ENCODE measurements at regions not wholly inside any gene's neighbourhood (a gene's known extent, or its start where the extent isn't known, plus 50 kb on each side); places are given as distances from the start of the nearest gene placed in this dataset.
"Not testable (repeated sequence)": the region's sequence is repeated elsewhere in the genome, so short reads cannot be mapped to it uniquely, and the experiment has no call there.

DNA sequence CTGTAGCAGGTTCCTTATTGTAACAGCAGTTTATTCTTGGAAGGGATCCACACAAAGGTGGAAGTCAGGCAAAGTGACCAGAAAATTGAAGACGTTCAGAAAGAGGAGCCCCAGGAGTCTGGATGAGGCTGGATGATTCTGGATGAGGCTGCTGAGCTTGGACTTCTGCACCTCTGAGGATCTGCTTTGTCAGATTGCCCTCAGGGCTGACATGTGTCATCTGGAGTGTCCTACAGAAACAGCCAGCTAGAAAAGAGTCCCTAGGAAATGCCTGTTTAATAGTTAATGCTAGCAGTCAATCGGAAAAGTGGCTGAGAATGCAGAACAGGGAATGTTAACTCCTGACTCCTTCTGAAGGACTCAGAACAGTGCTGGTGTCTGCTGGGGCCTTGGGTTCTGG is 236.4 kb downstream of the LRRC70 start:
- no peak for DNase-seq (ENCODE audit: low spot score)
- no peaks in the 10 kb centered on the region for H3K79me2 ChIP-seq (ENCODE audit: low read depth)
- no peak overlapping the region for H2AFZ ChIP-seq (replicated peaks)
- Mint-ChIP-seq H3K27me3 (ENCODE audit: insufficient read depth, low read depth) (peaks cover 2% of the 10 kb centered on the region), H3K4me1 (no peaks in the 10 kb centered on the region), H3K9me3 (peaks cover 5% of the 10 kb centered on the region), H3K27ac (no peak overlapping the region), H3K36me3 (no peaks in the 10 kb centered on the region), H3K4me3 (no peak overlapping the region)
- H3K27me3 ChIP-seq = no peaks in the 10 kb centered on the region
- no peak overlapping the region for H3K4me3 ChIP-seq
- H3K9me3 ChIP-seq (ENCODE audit: low read depth) = no peaks in the 10 kb centered on the region
- H3K4me1 ChIP-seq = no peaks in the 10 kb centered on the region
- no peak overlapping the region for H3K4me2 ChIP-seq
- H4K20me1 ChIP-seq (ENCODE audit: low read depth) = no peaks in the 10 kb centered on the region
- H3K27ac ChIP-seq = no peak overlapping the region
- H3K9ac ChIP-seq = no peak overlapping the region
- H3K36me3 ChIP-seq = no peaks in the 10 kb centered on the region
- H3F3A ChIP-seq (ENCODE audit: low read depth) = no peaks in the 10 kb centered on the region
- TF ChIP-seq EZH2 (IDR thresholded peaks at IDR 0.05) = no peak
- TF ChIP-seq, protein P1, sequence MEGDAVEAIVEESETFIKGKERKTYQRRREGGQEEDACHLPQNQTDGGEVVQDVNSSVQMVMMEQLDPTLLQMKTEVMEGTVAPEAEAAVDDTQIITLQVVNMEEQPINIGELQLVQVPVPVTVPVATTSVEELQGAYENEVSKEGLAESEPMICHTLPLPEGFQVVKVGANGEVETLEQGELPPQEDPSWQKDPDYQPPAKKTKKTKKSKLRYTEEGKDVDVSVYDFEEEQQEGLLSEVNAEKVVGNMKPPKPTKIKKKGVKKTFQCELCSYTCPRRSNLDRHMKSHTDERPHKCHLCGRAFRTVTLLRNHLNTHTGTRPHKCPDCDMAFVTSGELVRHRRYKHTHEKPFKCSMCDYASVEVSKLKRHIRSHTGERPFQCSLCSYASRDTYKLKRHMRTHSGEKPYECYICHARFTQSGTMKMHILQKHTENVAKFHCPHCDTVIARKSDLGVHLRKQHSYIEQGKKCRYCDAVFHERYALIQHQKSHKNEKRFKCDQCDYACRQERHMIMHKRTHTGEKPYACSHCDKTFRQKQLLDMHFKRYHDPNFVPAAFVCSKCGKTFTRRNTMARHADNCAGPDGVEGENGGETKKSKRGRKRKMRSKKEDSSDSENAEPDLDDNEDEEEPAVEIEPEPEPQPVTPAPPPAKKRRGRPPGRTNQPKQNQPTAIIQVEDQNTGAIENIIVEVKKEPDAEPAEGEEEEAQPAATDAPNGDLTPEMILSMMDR (IDR thresholded peaks at IDR 0.05) = no peak
- TF ChIP-seq EZH2phosphoT487 (IDR thresholded peaks at IDR 0.05) = no peak

DNA sequence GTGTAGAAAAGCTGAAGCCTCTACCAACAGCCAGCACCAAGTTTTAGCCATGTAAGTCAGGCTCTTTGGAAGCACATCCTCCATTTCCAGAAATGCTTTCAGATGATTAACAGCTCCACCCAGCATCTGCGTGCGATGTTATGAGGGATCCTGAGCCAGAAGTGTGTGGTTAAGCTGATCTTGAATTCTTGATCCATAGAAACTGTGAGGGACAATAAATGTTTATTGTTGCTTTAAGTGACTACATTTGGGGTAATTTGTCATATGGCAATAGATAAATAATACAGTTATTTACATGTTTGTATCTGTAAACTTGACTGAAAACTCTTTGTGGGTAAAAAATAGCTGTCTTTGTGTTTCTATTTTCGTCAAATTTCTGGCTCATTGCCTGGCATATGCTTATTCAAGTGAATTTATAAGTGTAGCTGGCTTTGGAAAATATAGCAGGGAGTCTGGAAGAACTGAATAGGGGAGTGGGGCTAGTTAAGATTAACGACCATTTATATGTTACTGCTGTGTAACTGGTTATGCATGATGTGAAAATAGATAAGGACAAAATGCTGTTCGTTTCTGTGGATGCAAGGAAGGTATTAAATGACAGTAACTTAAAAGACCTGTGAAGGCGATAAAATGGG is 234.1 kb downstream of the LRRC70 start:
- peaks cover 2% of the 10 kb centered on the region for H3K27me3 Mint-ChIP-seq (ENCODE audit: insufficient read depth, low read depth)
- no peak overlapping the region for H2AFZ ChIP-seq (replicated peaks)

DNA sequence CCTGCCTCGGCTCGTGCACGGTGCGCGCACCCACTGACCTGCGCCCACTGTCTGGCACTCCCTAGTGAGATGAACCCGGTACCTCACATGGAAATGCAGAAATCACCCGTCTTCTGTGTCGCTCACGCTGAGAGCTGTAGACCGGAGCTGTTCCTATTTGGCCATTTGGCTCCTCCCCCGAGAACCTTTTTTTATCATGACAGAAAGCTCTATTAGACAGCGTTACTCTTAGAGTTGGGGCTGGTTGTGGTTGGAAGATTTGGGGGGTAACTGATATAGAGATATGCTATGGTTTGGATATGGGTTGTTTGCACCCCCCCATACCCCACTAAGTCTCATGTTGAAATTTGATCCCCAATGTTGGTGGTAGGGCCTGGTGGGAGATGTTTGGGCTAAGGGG is 226.2 kb downstream of the LRRC70 start:
- H3K9me3 Mint-ChIP-seq; H3K27ac Mint-ChIP-seq; H3K27me3 Mint-ChIP-seq (ENCODE audit: insufficient read depth, low read depth); H2AFZ ChIP-seq (replicated peaks); H3K36me3 ChIP-seq; H3K27ac ChIP-seq; DNase-seq (ENCODE audit: low spot score); H3K36me3 Mint-ChIP-seq; H4K20me1 ChIP-seq (ENCODE audit: low read depth); H3K4me1 Mint-ChIP-seq; H3K9ac ChIP-seq; H3F3A ChIP-seq (ENCODE audit: low read depth); H3K9me3 ChIP-seq (ENCODE audit: low read depth); H3K79me2 ChIP-seq (ENCODE audit: low read depth); H3K4me3 Mint-ChIP-seq; H3K4me1 ChIP-seq; H3K4me2 ChIP-seq; H3K27me3 ChIP-seq; H3K4me3 ChIP-seq: not testable (repeated sequence)

More for the DNA sequence above, 234.1 kb downstream of the LRRC70 start:
- Histone ChIP-seq H3K36me3 (no peaks in the 10 kb centered on the region), H3K4me2 (no peak overlapping the region), H3K9ac (no peak overlapping the region), H4K20me1 (ENCODE audit: low read depth) (no peaks in the 10 kb centered on the region), H3K4me3 (no peak overlapping the region), H3K27me3 (no peaks in the 10 kb centered on the region), H3K4me1 (no peaks in the 10 kb centered on the region), H3K27ac (no peak overlapping the region), H3K9me3 (ENCODE audit: low read depth) (no peaks in the 10 kb centered on the region), H3F3A (ENCODE audit: low read depth) (no peaks in the 10 kb centered on the region), H3K79me2 (ENCODE audit: low read depth) (no peaks in the 10 kb centered on the region)
- H3K4me3 Mint-ChIP-seq = no peak overlapping the region
- no peak overlapping the region for H3K27ac Mint-ChIP-seq
- DNase-seq (ENCODE audit: low spot score) = no peak
- TF ChIP-seq, protein P1 (IDR thresholded peaks at IDR 0.05) = no peak
- TF ChIP-seq EZH2 (IDR thresholded peaks at IDR 0.05) = no peak
- no peak for TF ChIP-seq EZH2phosphoT487 (IDR thresholded peaks at IDR 0.05)
- H3K4me1 Mint-ChIP-seq = no peaks in the 10 kb centered on the region
- H3K36me3 Mint-ChIP-seq = no peaks in the 10 kb centered on the region
- peaks cover 7% of the 10 kb centered on the region for H3K9me3 Mint-ChIP-seq

DNA sequence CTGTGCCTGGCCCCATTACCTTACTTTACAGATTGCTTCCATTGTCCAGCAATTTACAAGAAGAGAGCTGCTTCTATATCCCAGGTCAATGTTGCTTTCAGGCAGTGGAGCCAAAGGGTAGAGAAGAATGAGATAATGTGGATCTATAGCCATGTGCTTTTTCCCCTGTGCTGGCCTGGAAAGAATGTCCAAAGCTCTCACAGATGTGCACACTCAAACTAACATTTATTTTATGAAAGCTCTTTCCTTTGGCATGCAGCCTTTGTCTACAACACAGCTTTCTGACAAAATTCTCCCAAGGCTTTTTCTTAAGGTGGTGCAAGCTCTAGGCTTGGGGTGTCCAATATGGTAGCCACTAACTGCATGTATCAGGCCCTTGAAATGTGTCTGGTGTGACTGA is 217.3 kb downstream of the LRRC70 start:
- no peaks in the 10 kb centered on the region for H3K36me3 Mint-ChIP-seq
- no peak overlapping the region for H3K4me2 ChIP-seq
- H3K9ac ChIP-seq = no peak overlapping the region
- no peak overlapping the region for H3K4me3 ChIP-seq
- no peak overlapping the region for H3K4me3 Mint-ChIP-seq
- H2AFZ ChIP-seq (replicated peaks) = no peak overlapping the region
- H3K4me1 Mint-ChIP-seq = no peaks in the 10 kb centered on the region
- peaks cover 14% of the 10 kb centered on the region for H3K9me3 Mint-ChIP-seq
- H3K27ac Mint-ChIP-seq = no peak overlapping the region
- H3K27me3 Mint-ChIP-seq (ENCODE audit: insufficient read depth, low read depth) = no peaks in the 10 kb centered on the region
- H3K9me3 ChIP-seq (ENCODE audit: low read depth) = no peaks in the 10 kb centered on the region
- no peaks in the 10 kb centered on the region for H3K27me3 ChIP-seq
- H3K27ac ChIP-seq = no peak overlapping the region
- no peaks in the 10 kb centered on the region for H3K4me1 ChIP-seq
- no peaks in the 10 kb centered on the region for H3F3A ChIP-seq (ENCODE audit: low read depth)
- H3K36me3 ChIP-seq = no peaks in the 10 kb centered on the region
- no peak for DNase-seq (ENCODE audit: low spot score)
- no peaks in the 10 kb centered on the region for H3K79me2 ChIP-seq (ENCODE audit: low read depth)
- H4K20me1 ChIP-seq (ENCODE audit: low read depth) = no peaks in the 10 kb centered on the region
- TF ChIP-seq, protein P1 (IDR thresholded peaks at IDR 0.05) = no peak
- TF ChIP-seq EZH2 (IDR thresholded peaks at IDR 0.05) = no peak
- no peak for TF ChIP-seq EZH2phosphoT487 (IDR thresholded peaks at IDR 0.05)
